ENCODE measurements at regions not wholly inside any gene's neighbourhood (a gene's known extent, or its start where the extent isn't known, plus 50 kb on each side); places are given as distances from the start of the nearest gene placed in this dataset.

GRCh38 chr13:90926459-90926858 is 421.0 kb upstream of the MIR17HG start:
- H3K4me1 ChIP-seq = no peaks in the 10 kb centered on the region
- no peak overlapping the region for H3K4me3 ChIP-seq
- 14 to 26% methylated on average over 2 of the region's 2 CpGs for WGBS, 2 donors (ENCODE audit: low coverage in 1 of 2)
- TF ChIP-seq POLR2AphosphoS5 (IDR thresholded peaks at IDR 0.05) (no peak), EP300 (IDR thresholded peaks at IDR 0.05; ENCODE audit: low read depth) (no peak), POLR2A (IDR thresholded peaks at IDR 0.05) (no peak)
- TF ChIP-seq, protein P1, sequence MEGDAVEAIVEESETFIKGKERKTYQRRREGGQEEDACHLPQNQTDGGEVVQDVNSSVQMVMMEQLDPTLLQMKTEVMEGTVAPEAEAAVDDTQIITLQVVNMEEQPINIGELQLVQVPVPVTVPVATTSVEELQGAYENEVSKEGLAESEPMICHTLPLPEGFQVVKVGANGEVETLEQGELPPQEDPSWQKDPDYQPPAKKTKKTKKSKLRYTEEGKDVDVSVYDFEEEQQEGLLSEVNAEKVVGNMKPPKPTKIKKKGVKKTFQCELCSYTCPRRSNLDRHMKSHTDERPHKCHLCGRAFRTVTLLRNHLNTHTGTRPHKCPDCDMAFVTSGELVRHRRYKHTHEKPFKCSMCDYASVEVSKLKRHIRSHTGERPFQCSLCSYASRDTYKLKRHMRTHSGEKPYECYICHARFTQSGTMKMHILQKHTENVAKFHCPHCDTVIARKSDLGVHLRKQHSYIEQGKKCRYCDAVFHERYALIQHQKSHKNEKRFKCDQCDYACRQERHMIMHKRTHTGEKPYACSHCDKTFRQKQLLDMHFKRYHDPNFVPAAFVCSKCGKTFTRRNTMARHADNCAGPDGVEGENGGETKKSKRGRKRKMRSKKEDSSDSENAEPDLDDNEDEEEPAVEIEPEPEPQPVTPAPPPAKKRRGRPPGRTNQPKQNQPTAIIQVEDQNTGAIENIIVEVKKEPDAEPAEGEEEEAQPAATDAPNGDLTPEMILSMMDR (IDR thresholded peaks at IDR 0.05) = no peak
- in situ Hi-C loops (cut with MboI; ENCODE audit: low pct_ligation_motif_present in 1 of 4, low pct_unique_long_range_greater_than_20kb in 1 of 4, low sequenced_read_pairs in 3 of 4) (no loop called here), intact Hi-C loops (cut with DNase I; ENCODE audit: low total_unique reads) (no loop called here)
- no peaks in the 10 kb centered on the region for H3K9me3 ChIP-seq
- H3K36me3 ChIP-seq = no peaks in the 10 kb centered on the region
- DNase-seq = no peak
- no peak overlapping the region for H3K27ac ChIP-seq
- H3K27me3 ChIP-seq = no peaks in the 10 kb centered on the region

DNA sequence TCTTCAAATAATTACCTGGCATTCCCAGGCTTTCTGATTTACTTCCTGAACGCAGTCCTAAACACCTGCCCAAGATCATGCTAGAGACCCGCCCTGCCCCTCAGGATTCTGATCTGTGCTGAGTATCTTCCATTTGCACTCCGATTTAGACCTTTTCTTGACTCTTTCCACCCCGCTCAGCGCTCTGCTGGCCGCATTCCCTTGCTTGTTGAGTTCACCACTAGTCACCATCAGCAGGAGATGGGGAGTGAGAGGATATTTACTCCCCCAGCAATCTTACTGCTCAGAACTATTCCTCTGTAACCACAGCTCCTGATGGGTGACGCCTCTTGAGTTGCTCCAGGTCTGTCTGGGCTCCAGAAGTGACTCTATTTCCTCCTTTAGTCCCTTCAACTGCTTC is 419.4 kb upstream of the MIR17HG start:
- TF ChIP-seq POLR2AphosphoS5 (IDR thresholded peaks at IDR 0.05) = no peak
- TF ChIP-seq, protein P1 (IDR thresholded peaks at IDR 0.05) = no peak
- TF ChIP-seq POLR2A (IDR thresholded peaks at IDR 0.05) = no peak
- no peak for TF ChIP-seq EP300 (IDR thresholded peaks at IDR 0.05; ENCODE audit: low read depth)
- H3K4me1 ChIP-seq = no peaks in the 10 kb centered on the region
- H3K27me3 ChIP-seq = no peaks in the 10 kb centered on the region
- in situ Hi-C loops (cut with MboI; ENCODE audit: low pct_ligation_motif_present in 1 of 4, low pct_unique_long_range_greater_than_20kb in 1 of 4, low sequenced_read_pairs in 3 of 4) = no loop called here
- 79 to 89% methylated on average over 5 to 7 of the region's 7 CpGs for WGBS, 2 donors (ENCODE audit: low coverage in 1 of 2)
- H3K36me3 ChIP-seq = no peaks in the 10 kb centered on the region
- no peak overlapping the region for H3K4me3 ChIP-seq
- no peaks in the 10 kb centered on the region for H3K9me3 ChIP-seq
- intact Hi-C loops (cut with DNase I; ENCODE audit: low total_unique reads) = no loop called here
- no peak for DNase-seq
- H3K27ac ChIP-seq = no peak overlapping the region

- Histone ChIP-seq H3K36me3 (no peaks in the 10 kb centered on the region), H3K9me3 (no peaks in the 10 kb centered on the region), H3K27me3 (no peaks in the 10 kb centered on the region), H3K4me1 (no peaks in the 10 kb centered on the region), H3K27ac (no peak overlapping the region), H3K4me3 (no peak overlapping the region)
- intact Hi-C loops (cut with DNase I; ENCODE audit: low total_unique reads) = no loop called here
- DNase-seq = no peak
- WGBS, 2 donors (ENCODE audit: low coverage in 1 of 2) = 58 to 66% methylated on average over 3 of the region's 3 CpGs
- in situ Hi-C loops (cut with MboI; ENCODE audit: low pct_ligation_motif_present in 1 of 4, low pct_unique_long_range_greater_than_20kb in 1 of 4, low sequenced_read_pairs in 3 of 4) = no loop called here
- TF ChIP-seq, protein P1 (IDR thresholded peaks at IDR 0.05) = no peak
- no peak for TF ChIP-seq POLR2AphosphoS5 (IDR thresholded peaks at IDR 0.05)
- TF ChIP-seq EP300 (IDR thresholded peaks at IDR 0.05; ENCODE audit: low read depth) = no peak
- no peak for TF ChIP-seq POLR2A (IDR thresholded peaks at IDR 0.05)
Measured at GRCh38 chr13:90933097-90933826, 414.2 kb upstream of the MIR17HG start.

DNA sequence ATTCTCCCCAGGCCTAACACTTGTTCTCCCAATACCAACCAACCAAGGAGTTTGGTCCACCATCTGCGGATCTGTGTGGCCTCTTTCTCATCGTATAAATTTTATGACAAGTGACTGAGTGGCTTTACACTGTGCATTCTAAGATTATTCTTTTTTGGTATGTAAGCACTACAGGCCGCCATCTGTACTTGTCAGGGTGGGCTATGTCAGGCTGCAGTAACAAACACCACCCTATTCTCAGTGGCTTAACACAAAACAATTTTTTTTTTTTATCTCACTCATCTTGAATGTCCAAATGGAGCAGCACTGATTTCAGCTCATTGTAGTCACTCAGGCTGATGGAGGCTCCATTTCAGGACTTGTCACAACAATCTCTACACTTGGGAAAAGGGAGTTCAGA is 412.7 kb upstream of the MIR17HG start:
- Histone ChIP-seq H3K27me3 (no peaks in the 10 kb centered on the region), H3K4me1 (no peaks in the 10 kb centered on the region), H3K27ac (no peak overlapping the region), H3K36me3 (no peaks in the 10 kb centered on the region), H3K9me3 (no peaks in the 10 kb centered on the region), H3K4me3 (no peak overlapping the region)
- in situ Hi-C loops (cut with MboI; ENCODE audit: low pct_ligation_motif_present in 1 of 4, low pct_unique_long_range_greater_than_20kb in 1 of 4, low sequenced_read_pairs in 3 of 4) = no loop called here
- 78 to 87% methylated on average over 1 to 3 of the region's 3 CpGs for WGBS, 2 donors (ENCODE audit: low coverage in 1 of 2)
- no peak for DNase-seq
- TF ChIP-seq POLR2A (IDR thresholded peaks at IDR 0.05) (no peak), EP300 (IDR thresholded peaks at IDR 0.05; ENCODE audit: low read depth) (no peak), POLR2AphosphoS5 (IDR thresholded peaks at IDR 0.05) (no peak)
- TF ChIP-seq, protein P1 (IDR thresholded peaks at IDR 0.05) = no peak
- intact Hi-C loops (cut with DNase I; ENCODE audit: low total_unique reads) = no loop called here
